Gastroesophageal sphincter (tissue), 4 donors: ENCODE measurements at regions not wholly inside any gene's neighbourhood (a gene's known extent, or its start where the extent isn't known, plus 50 kb on each side); places are given as distances from the start of the nearest gene placed in this dataset.

Experiments used
- ATAC-seq: fragments of 150-250 bp; one replicate; pipeline ENCODE4 v1.9.1; 2016; ENCODE audit warnings: mild to moderate bottlenecking, moderate library complexity
- H3K27ac ChIP-seq, 4 donors: fragments of 200-600 bp; sonication (generic) in 3 of 4; 1 replicate in 3 of 4; 2 replicates in 1 of 4; pipeline ENCODE4 v1.5.1; 2016 to 2019
- H3K27me3 ChIP-seq: fragments of 200-600 bp; sonication (generic); one replicate; pipeline ENCODE4 v1.5.1; 2019
- H3K36me3 ChIP-seq, 2 donors: fragments of 200-600 bp; sonication (generic); one replicate each; pipeline ENCODE4 v1.5.1; 2019; ENCODE audit warnings: control low read depth in 1 of 2
- H3K4me1 ChIP-seq, 3 donors: fragments of 200-600 bp; sonication (generic); 1 replicate in 2 of 3; 2 replicates in 1 of 3; pipeline ENCODE4 v1.5.1; 2016 to 2019; ENCODE audit warnings: control low read depth in 2 of 3
- H3K4me3 ChIP-seq, 2 donors: fragments of 200-600 bp; sonication (generic); one replicate each; pipeline ENCODE4 v1.5.1; 2019; ENCODE audit warnings: mild to moderate bottlenecking in 1 of 2, moderate library complexity in 1 of 2
- H3K9me3 ChIP-seq, 3 donors: fragments of 200-600 bp; sonication (generic); one replicate each; pipeline ENCODE4 v1.5.1; 2017 to 2019; ENCODE audit warnings: control low read depth in 2 of 3
- CTCF ChIP-seq, 4 experiments: fragments of 200-600 bp in 2 of 4; fragments of 450-650 bp in 2 of 4; sonication (generic) in 1 of 4; IDR thresholded peaks; one replicate each; pipeline ENCODE4 v1.5.1; 2017 to 2019; ENCODE audit warnings: antibody characterized with exemption in 4 of 4, mild to moderate bottlenecking in 2 of 4, moderate library complexity in 2 of 4
- EP300 ChIP-seq: sonication (generic); formaldehyde crosslinking; IDR thresholded peaks from one replicate; pipeline ENCODE4 v1.6.1; 2017; ENCODE audit warnings: antibody characterized with exemption, mild to moderate bottlenecking
- POLR2A ChIP-seq, 2 donors: fragments of 450-650 bp; IDR thresholded peaks; one replicate each; pipeline ENCODE4 v1.6.1; 2017; ENCODE audit warnings: antibody characterized with exemption in 2 of 2, mild to moderate bottlenecking in 2 of 2, moderate library complexity in 1 of 2
- POLR2AphosphoS5 ChIP-seq: sonication (generic); formaldehyde crosslinking; IDR thresholded peaks from one replicate; pipeline ENCODE4 v1.6.1; 2017; ENCODE audit warnings: antibody characterized with exemption
- WGBS, 2 donors: methylation state at CpG; one replicate each; pipeline ENCODE4 v1.1.5; 2018; ENCODE audit warnings: low coverage in 1 of 2; 5-methylcytosine and 5-hydroxymethylcytosine counted together

GRCh38 chr2:103781313-103781712 is 1019.5 kb downstream of the TMEM182 start:
- ATAC-seq = no peak
- Histone ChIP-seq H3K4me3 (no peak overlapping the region), H3K9me3 (no peaks in the 10 kb centered on the region)

GRCh38 chr2:103784261-103784660 is 1022.4 kb downstream of the TMEM182 start:
- H3K9me3 ChIP-seq = no peaks in the 10 kb centered on the region
- H3K4me3 ChIP-seq = no peak overlapping the region
- no peaks in the 10 kb centered on the region for H3K36me3 ChIP-seq
- ATAC-seq = no peak
- H3K27me3 ChIP-seq = no peaks in the 10 kb centered on the region
- H3K27ac ChIP-seq = no peak overlapping the region
- TF ChIP-seq CTCF (IDR thresholded peaks at IDR 0.05) = no peak
- no peak for TF ChIP-seq POLR2AphosphoS5
- TF ChIP-seq POLR2A (IDR thresholded peaks at IDR 0.05) = no peak
- TF ChIP-seq EP300 = no peak
- no peaks in the 10 kb centered on the region for H3K4me1 ChIP-seq
- 49 to 61% methylated on average over 2 of the region's 2 CpGs for WGBS, 2 donors

More at GRCh38 chr2:103781313-103781712, 1019.5 kb downstream of the TMEM182 start:
- H3K36me3 ChIP-seq = no peaks in the 10 kb centered on the region
- H3K4me1 ChIP-seq = no peaks in the 10 kb centered on the region
- TF ChIP-seq POLR2AphosphoS5 (no peak), POLR2A (IDR thresholded peaks at IDR 0.05) (no peak), CTCF (IDR thresholded peaks at IDR 0.05) (no peak), EP300 (no peak)
- H3K27ac ChIP-seq = no peak overlapping the region
- H3K27me3 ChIP-seq = no peaks in the 10 kb centered on the region
- WGBS, 2 donors = 24 to 68% methylated on average over 2 of the region's 2 CpGs

GRCh38 chr2:103785432-103785831 is 1023.6 kb downstream of the TMEM182 start:
- Histone ChIP-seq H3K4me1 (no peaks in the 10 kb centered on the region), H3K36me3 (no peaks in the 10 kb centered on the region), H3K4me3 (no peak overlapping the region), H3K27me3 (no peaks in the 10 kb centered on the region), H3K9me3 (no peaks in the 10 kb centered on the region), H3K27ac (no peak overlapping the region)
- no peak for ATAC-seq
- TF ChIP-seq POLR2AphosphoS5 (no peak), POLR2A (IDR thresholded peaks at IDR 0.05) (no peak), CTCF (IDR thresholded peaks at IDR 0.05) (no peak), EP300 (no peak)
- WGBS, 2 donors = 22 to 33% methylated on average over 1 of the region's 1 CpG

GRCh38 chr2:103785956-103786355 is 1024.1 kb downstream of the TMEM182 start:
- TF ChIP-seq EP300 = no peak
- TF ChIP-seq POLR2A (IDR thresholded peaks at IDR 0.05) = no peak
- TF ChIP-seq POLR2AphosphoS5 = no peak
- no peak for TF ChIP-seq CTCF (IDR thresholded peaks at IDR 0.05)
- no peaks in the 10 kb centered on the region for H3K4me1 ChIP-seq
- H3K4me3 ChIP-seq = no peak overlapping the region
- no peaks in the 10 kb centered on the region for H3K27me3 ChIP-seq
- no peaks in the 10 kb centered on the region for H3K9me3 ChIP-seq
- no peak overlapping the region for H3K27ac ChIP-seq
- H3K36me3 ChIP-seq = no peaks in the 10 kb centered on the region
- ATAC-seq = no peak

GRCh38 chr2:103788389-103788788 is 1026.6 kb downstream of the TMEM182 start:
- H3K36me3 ChIP-seq = no peaks in the 10 kb centered on the region
- H3K27ac ChIP-seq = no peak overlapping the region
- H3K27me3 ChIP-seq = no peaks in the 10 kb centered on the region
- H3K4me1 ChIP-seq = no peaks in the 10 kb centered on the region
- no peak for ATAC-seq
- 14 to 33% methylated on average over 6 of the region's 6 CpGs for WGBS, 2 donors
- H3K4me3 ChIP-seq = no peak overlapping the region
- no peaks in the 10 kb centered on the region for H3K9me3 ChIP-seq
- TF ChIP-seq CTCF (IDR thresholded peaks at IDR 0.05) (no peak), POLR2A (IDR thresholded peaks at IDR 0.05) (no peak), POLR2AphosphoS5 (no peak), EP300 (no peak)
